ENCODE measurements at regions not wholly inside any gene's neighbourhood (a gene's known extent, or its start where the extent isn't known, plus 50 kb on each side); places are given as distances from the start of the nearest gene placed in this dataset.

- Mint-ChIP-seq H3K4me3 (no peak overlapping the region), H3K36me3 (ENCODE audit: low read depth) (no peaks in the 10 kb centered on the region), H3K4me1 (ENCODE audit: low read depth) (peaks cover 85% of the 10 kb centered on the region), H3K27ac (peak overlapping the region; percentile 40), H3K9me3 (no peaks in the 10 kb centered on the region), H3K27me3 (no peaks in the 10 kb centered on the region)
- intact Hi-C loops (cut with micrococcal nuclease): no loop called here
Observed at GRCh38 chr1:228986093-228986904, 251.0 kb downstream of the RHOU start.

- intact Hi-C loops (cut with micrococcal nuclease): no loop called here
- no peaks in the 10 kb centered on the region for H3K9me3 Mint-ChIP-seq
Observed at GRCh38 chr1:228987286-228987685, 252.0 kb downstream of the RHOU start.

GRCh38 chr1:228987736-228988506 lies 252.6 kb downstream of the RHOU start:
- Mint-ChIP-seq H3K27ac (no peak overlapping the region), H3K27me3 (no peaks in the 10 kb centered on the region), H3K36me3 (ENCODE audit: low read depth) (no peaks in the 10 kb centered on the region), H3K9me3 (no peaks in the 10 kb centered on the region), H3K4me1 (ENCODE audit: low read depth) (peaks cover 96% of the 10 kb centered on the region), H3K4me3 (no peak overlapping the region)
- intact Hi-C loops (cut with micrococcal nuclease): no loop called here

More at GRCh38 chr1:228987286-228987685, 252.0 kb downstream of the RHOU start:
- H3K27me3 Mint-ChIP-seq: no peaks in the 10 kb centered on the region
- H3K27ac Mint-ChIP-seq: no peak overlapping the region
- no peak overlapping the region for H3K4me3 Mint-ChIP-seq
- peaks cover 95% of the 10 kb centered on the region for H3K4me1 Mint-ChIP-seq (ENCODE audit: low read depth)
- H3K36me3 Mint-ChIP-seq (ENCODE audit: low read depth): no peaks in the 10 kb centered on the region

- H3K36me3 Mint-ChIP-seq (ENCODE audit: low read depth): no peaks in the 10 kb centered on the region
- no peak overlapping the region for H3K4me3 Mint-ChIP-seq
- intact Hi-C loops (cut with micrococcal nuclease): no loop called here
- H3K27ac Mint-ChIP-seq: peak overlapping the region; percentile 90
- peaks cover 93% of the 10 kb centered on the region for H3K4me1 Mint-ChIP-seq (ENCODE audit: low read depth)
- H3K9me3 Mint-ChIP-seq: no peaks in the 10 kb centered on the region
- no peaks in the 10 kb centered on the region for H3K27me3 Mint-ChIP-seq
Observed at GRCh38 chr1:228988664-228989063, 253.4 kb downstream of the RHOU start.

- intact Hi-C loops (cut with micrococcal nuclease): no loop called here
- H3K4me3 Mint-ChIP-seq: no peak overlapping the region
- H3K36me3 Mint-ChIP-seq (ENCODE audit: low read depth): no peaks in the 10 kb centered on the region
- H3K4me1 Mint-ChIP-seq (ENCODE audit: low read depth): peaks cover 93% of the 10 kb centered on the region
- H3K27me3 Mint-ChIP-seq: no peaks in the 10 kb centered on the region
- peak overlapping the region; percentile 90 for H3K27ac Mint-ChIP-seq
- no peaks in the 10 kb centered on the region for H3K9me3 Mint-ChIP-seq
Observed at GRCh38 chr1:228989176-228989575, 253.9 kb downstream of the RHOU start.

- Mint-ChIP-seq H3K4me3 (no peak overlapping the region), H3K27ac (peak overlapping the region; percentile 90), H3K36me3 (ENCODE audit: low read depth) (no peaks in the 10 kb centered on the region), H3K4me1 (ENCODE audit: low read depth) (peaks cover 93% of the 10 kb centered on the region), H3K27me3 (no peaks in the 10 kb centered on the region), H3K9me3 (no peaks in the 10 kb centered on the region)
- intact Hi-C loops (cut with micrococcal nuclease): no loop called here
Observed at GRCh38 chr1:228989676-228989991, 254.4 kb downstream of the RHOU start.

- Mint-ChIP-seq H3K27ac (peak overlapping the region; percentile 90), H3K4me1 (ENCODE audit: low read depth) (peaks cover 93% of the 10 kb centered on the region), H3K4me3 (no peak overlapping the region), H3K36me3 (ENCODE audit: low read depth) (no peaks in the 10 kb centered on the region), H3K27me3 (no peaks in the 10 kb centered on the region), H3K9me3 (no peaks in the 10 kb centered on the region)
- intact Hi-C loops (cut with micrococcal nuclease): loop anchor here (5.0 to 10.0 kb wide), 2 partner anchors 45 to 167 kb away; no protein-coding TSS in a partner anchor
Observed at GRCh38 chr1:228989992-228990827, 254.9 kb downstream of the RHOU start.

- no peaks in the 10 kb centered on the region for H3K27me3 Mint-ChIP-seq
- no peaks in the 10 kb centered on the region for H3K36me3 Mint-ChIP-seq (ENCODE audit: low read depth)
- intact Hi-C loops (cut with micrococcal nuclease): loop anchor here (5.0 to 10.0 kb wide), 2 partner anchors 46 to 166 kb away; no protein-coding TSS in a partner anchor
- peaks cover 88% of the 10 kb centered on the region for H3K4me1 Mint-ChIP-seq (ENCODE audit: low read depth)
- H3K9me3 Mint-ChIP-seq: no peaks in the 10 kb centered on the region
- H3K4me3 Mint-ChIP-seq: no peak overlapping the region
- peak overlapping the region; percentile 90 for H3K27ac Mint-ChIP-seq
Observed at GRCh38 chr1:228990906-228991569, 255.8 kb downstream of the RHOU start.

GRCh38 chr1:228992044-228992443 lies 256.8 kb downstream of the RHOU start:
- Mint-ChIP-seq H3K4me3 (no peak overlapping the region), H3K9me3 (no peaks in the 10 kb centered on the region)

GRCh38 chr1:228992907-228993535 lies 257.7 kb downstream of the RHOU start:
- intact Hi-C loops (cut with micrococcal nuclease): loop anchor here (5.0 to 10.0 kb wide), 2 partner anchors 48 to 164 kb away; no protein-coding TSS in a partner anchor
- Mint-ChIP-seq H3K9me3 (no peaks in the 10 kb centered on the region), H3K36me3 (ENCODE audit: low read depth) (no peaks in the 10 kb centered on the region), H3K27me3 (no peaks in the 10 kb centered on the region), H3K4me1 (ENCODE audit: low read depth) (peaks cover 71% of the 10 kb centered on the region), H3K27ac (no peak overlapping the region), H3K4me3 (no peak overlapping the region)

More at GRCh38 chr1:228992044-228992443, 256.8 kb downstream of the RHOU start:
- Mint-ChIP-seq H3K27me3 (no peaks in the 10 kb centered on the region), H3K27ac (peak overlapping the region; percentile 90), H3K4me1 (ENCODE audit: low read depth) (peaks cover 78% of the 10 kb centered on the region), H3K36me3 (ENCODE audit: low read depth) (no peaks in the 10 kb centered on the region)
- intact Hi-C loops (cut with micrococcal nuclease): loop anchor here (5.0 to 10.0 kb wide), 2 partner anchors 47 to 165 kb away; no protein-coding TSS in a partner anchor

- Mint-ChIP-seq H3K4me1 (ENCODE audit: low read depth) (peaks cover 62% of the 10 kb centered on the region), H3K27me3 (no peaks in the 10 kb centered on the region), H3K9me3 (no peaks in the 10 kb centered on the region), H3K36me3 (ENCODE audit: low read depth) (no peaks in the 10 kb centered on the region), H3K4me3 (no peak overlapping the region), H3K27ac (no peak overlapping the region)
- intact Hi-C loops (cut with micrococcal nuclease): loop anchor here (5.0 to 10.0 kb wide), 2 partner anchors 50 to 162 kb away; no protein-coding TSS in a partner anchor
Observed at GRCh38 chr1:228994676-228995594, 259.7 kb downstream of the RHOU start.

GRCh38 chr1:228996281-228996680 lies 261.0 kb downstream of the RHOU start:
- Mint-ChIP-seq H3K9me3 (no peaks in the 10 kb centered on the region), H3K4me3 (no peak overlapping the region), H3K4me1 (ENCODE audit: low read depth) (peaks cover 50% of the 10 kb centered on the region), H3K27me3 (no peaks in the 10 kb centered on the region), H3K27ac (no peak overlapping the region), H3K36me3 (ENCODE audit: low read depth) (no peaks in the 10 kb centered on the region)
- intact Hi-C loops (cut with micrococcal nuclease): loop anchor here (10.0 kb wide), 1 partner anchor 51 kb away; no protein-coding TSS in a partner anchor
